ENCODE measurements at regions not wholly inside any gene's neighbourhood (a gene's known extent, or its start where the extent isn't known, plus 50 kb on each side); places are given as distances from the start of the nearest gene placed in this dataset.
A peak's percentile ranks its signal among the peaks of the same experiment; 100 is the strongest.

DNA sequence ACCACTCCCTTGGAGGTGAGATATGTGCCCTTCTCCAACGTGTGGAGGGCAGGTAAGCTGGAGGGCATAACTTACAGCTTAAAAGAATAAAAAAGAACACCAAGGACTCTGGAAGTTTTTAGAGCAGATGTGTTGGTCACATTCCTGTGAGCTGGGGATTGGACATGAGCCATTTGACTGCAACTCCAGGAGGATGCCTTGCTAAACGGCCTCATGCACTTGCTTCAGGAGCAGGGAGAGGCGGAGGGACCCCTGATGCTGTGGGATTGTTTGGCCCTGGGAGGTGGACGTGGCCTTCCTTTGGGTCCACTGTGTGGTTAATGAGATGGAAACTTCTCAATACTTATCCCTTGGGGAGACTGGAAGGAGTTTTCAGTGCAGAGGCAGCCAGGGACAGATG is 185.6 kb downstream of the RHOU start:
- H3K27me3 ChIP-seq (ENCODE audit: control insufficient read depth, insufficient read depth, low read length), result no peaks in the 10 kb centered on the region
- no peaks in the 10 kb centered on the region for H3K4me1 ChIP-seq (ENCODE audit: control insufficient read depth, insufficient read depth, low read length)
- no peak for DNase-seq
- no peaks in the 10 kb centered on the region for H3K9me3 ChIP-seq (ENCODE audit: control insufficient read depth, low read depth, low read length)
- H3K27ac ChIP-seq (ENCODE audit: low read length), result no peak overlapping the region
- no peaks in the 10 kb centered on the region for H3K36me3 ChIP-seq (ENCODE audit: control insufficient read depth, insufficient read depth, low read length)
- no CpG with 5 or more reads among the region's 4 CpGs for WGBS (ENCODE audit: insufficient coverage, low lambda C conversion rate)
- no peak overlapping the region for H3K4me3 ChIP-seq (ENCODE audit: low read length)

DNA sequence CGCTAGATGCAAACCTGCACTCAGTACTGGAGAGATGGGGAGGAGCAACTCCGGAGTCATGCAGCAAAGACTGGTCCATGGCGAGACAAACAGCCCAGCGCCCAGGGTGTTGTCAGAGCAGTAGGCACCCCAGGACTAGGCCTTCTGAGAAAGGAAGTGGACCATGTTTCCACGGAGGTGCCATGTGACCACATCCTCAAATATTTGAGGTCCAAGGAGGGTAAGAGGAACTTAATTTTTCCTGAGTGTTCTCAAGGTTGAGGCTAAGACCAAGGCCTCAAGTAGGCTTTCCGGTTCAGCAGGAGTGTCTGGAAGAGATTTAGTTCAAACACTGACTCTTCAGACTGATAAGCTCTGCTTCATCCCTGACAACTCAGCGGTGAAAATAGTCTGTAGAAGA is 186.2 kb downstream of the RHOU start:
- DNase-seq, result no peak
- no peaks in the 10 kb centered on the region for H3K27me3 ChIP-seq (ENCODE audit: control insufficient read depth, insufficient read depth, low read length)
- WGBS (ENCODE audit: insufficient coverage, low lambda C conversion rate), result no CpG with 5 or more reads among the region's 7 CpGs
- no peaks in the 10 kb centered on the region for H3K4me1 ChIP-seq (ENCODE audit: control insufficient read depth, insufficient read depth, low read length)
- H3K27ac ChIP-seq (ENCODE audit: low read length), result no peak overlapping the region
- no peaks in the 10 kb centered on the region for H3K9me3 ChIP-seq (ENCODE audit: control insufficient read depth, low read depth, low read length)
- no peak overlapping the region for H3K4me3 ChIP-seq (ENCODE audit: low read length)
- H3K36me3 ChIP-seq (ENCODE audit: control insufficient read depth, insufficient read depth, low read length), result no peaks in the 10 kb centered on the region

GRCh38 chr1:228922722-228923376 is 187.6 kb downstream of the RHOU start:
- no peaks in the 10 kb centered on the region for H3K4me1 ChIP-seq (ENCODE audit: control insufficient read depth, insufficient read depth, low read length)
- 100% methylated on average over 2 of the region's 5 CpGs for WGBS (ENCODE audit: insufficient coverage, low lambda C conversion rate)
- no peak for DNase-seq
- no peaks in the 10 kb centered on the region for H3K36me3 ChIP-seq (ENCODE audit: control insufficient read depth, insufficient read depth, low read length)
- no peaks in the 10 kb centered on the region for H3K9me3 ChIP-seq (ENCODE audit: control insufficient read depth, low read depth, low read length)
- no peaks in the 10 kb centered on the region for H3K27me3 ChIP-seq (ENCODE audit: control insufficient read depth, insufficient read depth, low read length)
- H3K4me3 ChIP-seq (ENCODE audit: low read length), result no peak overlapping the region
- H3K27ac ChIP-seq (ENCODE audit: low read length), result no peak overlapping the region

- Histone ChIP-seq H3K4me1 (ENCODE audit: control insufficient read depth, insufficient read depth, low read length) (no peaks in the 10 kb centered on the region), H3K27me3 (ENCODE audit: control insufficient read depth, insufficient read depth, low read length) (no peaks in the 10 kb centered on the region), H3K36me3 (ENCODE audit: control insufficient read depth, insufficient read depth, low read length) (no peaks in the 10 kb centered on the region), H3K27ac (ENCODE audit: low read length) (no peak overlapping the region), H3K9me3 (ENCODE audit: control insufficient read depth, low read depth, low read length) (no peaks in the 10 kb centered on the region), H3K4me3 (ENCODE audit: low read length) (no peak overlapping the region)
- WGBS (ENCODE audit: insufficient coverage, low lambda C conversion rate), result no CpG with 5 or more reads among the region's 4 CpGs
- DNase-seq, result no peak
Observed at GRCh38 chr1:228923973-228924686, 188.9 kb downstream of the RHOU start.

GRCh38 chr1:228925691-228926090 is 190.4 kb downstream of the RHOU start:
- H3K4me1 ChIP-seq (ENCODE audit: control insufficient read depth, insufficient read depth, low read length), result peaks cover 6% of the 10 kb centered on the region
- 71% methylated on average over 1 of the region's 3 CpGs for WGBS (ENCODE audit: insufficient coverage, low lambda C conversion rate)

DNA sequence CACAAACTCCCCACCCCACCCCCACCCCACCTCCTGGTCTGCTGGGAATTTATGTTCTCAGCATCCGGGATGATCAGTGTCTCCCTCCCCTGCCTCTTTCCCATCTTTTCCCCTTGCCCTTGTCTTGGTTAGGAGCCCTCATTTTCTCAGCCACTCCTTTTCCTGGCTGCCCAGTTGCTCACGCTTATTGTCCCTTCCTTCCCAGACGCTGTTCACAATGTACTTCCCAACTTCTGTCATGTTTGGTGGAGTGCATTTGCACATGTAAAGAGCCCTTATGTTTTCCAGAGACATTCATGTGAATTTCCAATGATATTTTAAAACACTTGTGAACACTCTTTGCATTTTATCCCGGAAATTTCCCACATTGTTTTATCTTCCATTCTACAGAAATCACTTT is 192.1 kb downstream of the RHOU start:
- no peaks in the 10 kb centered on the region for H3K9me3 ChIP-seq (ENCODE audit: control insufficient read depth, low read depth, low read length)
- peaks cover 6% of the 10 kb centered on the region for H3K4me1 ChIP-seq (ENCODE audit: control insufficient read depth, insufficient read depth, low read length)
- H3K27ac ChIP-seq (ENCODE audit: low read length), result no peak overlapping the region
- H3K36me3 ChIP-seq (ENCODE audit: control insufficient read depth, insufficient read depth, low read length), result no peaks in the 10 kb centered on the region
- DNase-seq, result no peak
- H3K4me3 ChIP-seq (ENCODE audit: low read length), result no peak overlapping the region
- WGBS (ENCODE audit: insufficient coverage, low lambda C conversion rate), result 77% methylated on average over 3 of the region's 4 CpGs
- H3K27me3 ChIP-seq (ENCODE audit: control insufficient read depth, insufficient read depth, low read length), result no peaks in the 10 kb centered on the region

More at GRCh38 chr1:228925691-228926090, 190.4 kb downstream of the RHOU start:
- no peak for DNase-seq
- H3K36me3 ChIP-seq (ENCODE audit: control insufficient read depth, insufficient read depth, low read length), result no peaks in the 10 kb centered on the region
- no peak overlapping the region for H3K27ac ChIP-seq (ENCODE audit: low read length)
- H3K27me3 ChIP-seq (ENCODE audit: control insufficient read depth, insufficient read depth, low read length), result no peaks in the 10 kb centered on the region
- no peak overlapping the region for H3K4me3 ChIP-seq (ENCODE audit: low read length)
- H3K9me3 ChIP-seq (ENCODE audit: control insufficient read depth, low read depth, low read length), result no peaks in the 10 kb centered on the region

- H3K27me3 ChIP-seq (ENCODE audit: control insufficient read depth, insufficient read depth, low read length), result no peaks in the 10 kb centered on the region
- no peak for DNase-seq
- H3K9me3 ChIP-seq (ENCODE audit: control insufficient read depth, low read depth, low read length), result no peaks in the 10 kb centered on the region
- no CpG with 5 or more reads among the region's 12 CpGs for WGBS (ENCODE audit: insufficient coverage, low lambda C conversion rate)
- H3K27ac ChIP-seq (ENCODE audit: low read length), result no peak overlapping the region
- peaks cover 9% of the 10 kb centered on the region for H3K4me1 ChIP-seq (ENCODE audit: control insufficient read depth, insufficient read depth, low read length)
- H3K4me3 ChIP-seq (ENCODE audit: low read length), result no peak overlapping the region
- no peaks in the 10 kb centered on the region for H3K36me3 ChIP-seq (ENCODE audit: control insufficient read depth, insufficient read depth, low read length)
Observed at GRCh38 chr1:228927946-228928898, 192.9 kb downstream of the RHOU start.

DNA sequence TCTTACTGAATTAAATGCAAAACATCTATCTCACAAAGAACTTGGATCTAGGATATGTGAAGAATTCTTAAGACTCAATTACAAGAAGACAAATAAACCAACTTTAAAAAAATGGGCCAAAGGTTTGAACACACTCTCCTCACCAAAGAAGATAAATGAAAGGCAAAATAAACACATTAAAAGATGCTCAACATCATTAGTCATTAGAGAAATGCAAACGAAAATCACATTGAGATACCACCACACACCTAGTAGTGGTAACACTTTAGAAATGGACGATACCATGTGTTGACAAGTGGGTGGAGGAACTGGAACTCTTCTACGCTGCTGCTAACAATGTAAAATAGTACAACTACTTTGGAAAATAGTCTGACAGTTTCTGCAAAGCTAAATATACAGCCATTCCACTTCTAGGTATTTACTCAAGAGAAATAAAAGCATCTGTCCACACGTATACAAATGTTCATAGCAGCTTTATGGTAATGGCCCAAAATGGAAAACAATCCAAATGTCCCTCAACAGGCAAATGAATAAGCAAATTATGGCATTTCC is 194.3 kb downstream of the RHOU start:
- no peaks in the 10 kb centered on the region for H3K9me3 ChIP-seq (ENCODE audit: control insufficient read depth, low read depth, low read length)
- no peak for DNase-seq
- H3K4me1 ChIP-seq (ENCODE audit: control insufficient read depth, insufficient read depth, low read length), result peaks cover 22% of the 10 kb centered on the region
- H3K4me3 ChIP-seq (ENCODE audit: low read length), result no peak overlapping the region
- no peaks in the 10 kb centered on the region for H3K36me3 ChIP-seq (ENCODE audit: control insufficient read depth, insufficient read depth, low read length)
- WGBS (ENCODE audit: insufficient coverage, low lambda C conversion rate), result 100% methylated on average over 1 of the region's 4 CpGs
- H3K27me3 ChIP-seq (ENCODE audit: control insufficient read depth, insufficient read depth, low read length), result no peaks in the 10 kb centered on the region
- H3K27ac ChIP-seq (ENCODE audit: low read length), result no peak overlapping the region

GRCh38 chr1:228930479-228930957 is 195.2 kb downstream of the RHOU start:
- 20% methylated on average over 2 of the region's 10 CpGs for whole genome bisulfite sequencing (ENCODE audit: insufficient coverage, low lambda C conversion rate)
- peak overlapping the region; percentile 2 for H3K27ac ChIP-seq (ENCODE audit: low read length)
- peak; percentile 63 to 82 for DNase-seq
- H3K4me1 ChIP-seq (ENCODE audit: control insufficient read depth, insufficient read depth, low read length), result peaks cover 32% of the 10 kb centered on the region
- H3K4me3 ChIP-seq (ENCODE audit: low read length), result no peak overlapping the region
- H3K9me3 ChIP-seq (ENCODE audit: control insufficient read depth, low read depth, low read length), result no peaks in the 10 kb centered on the region
- H3K27me3 ChIP-seq (ENCODE audit: control insufficient read depth, insufficient read depth, low read length), result no peaks in the 10 kb centered on the region
- H3K36me3 ChIP-seq (ENCODE audit: control insufficient read depth, insufficient read depth, low read length), result no peaks in the 10 kb centered on the region

GRCh38 chr1:228933753-228934152 is 198.5 kb downstream of the RHOU start:
- no peaks in the 10 kb centered on the region for H3K9me3 ChIP-seq (ENCODE audit: control insufficient read depth, low read depth, low read length)
- H3K4me1 ChIP-seq (ENCODE audit: control insufficient read depth, insufficient read depth, low read length), result peaks cover 42% of the 10 kb centered on the region
- H3K27me3 ChIP-seq (ENCODE audit: control insufficient read depth, insufficient read depth, low read length), result no peaks in the 10 kb centered on the region
- H3K27ac ChIP-seq (ENCODE audit: low read length), result peak overlapping the region; percentile 53
- WGBS (ENCODE audit: insufficient coverage, low lambda C conversion rate), result no CpG with 5 or more reads among the region's 3 CpGs
- no peaks in the 10 kb centered on the region for H3K36me3 ChIP-seq (ENCODE audit: control insufficient read depth, insufficient read depth, low read length)
- DNase-seq, result peak; percentile 80 to 91
- H3K4me3 ChIP-seq (ENCODE audit: low read length), result no peak overlapping the region
